ENCODE measurements at regions not wholly inside any gene's neighbourhood (a gene's known extent, or its start where the extent isn't known, plus 50 kb on each side); places are given as distances from the start of the nearest gene placed in this dataset.

DNA sequence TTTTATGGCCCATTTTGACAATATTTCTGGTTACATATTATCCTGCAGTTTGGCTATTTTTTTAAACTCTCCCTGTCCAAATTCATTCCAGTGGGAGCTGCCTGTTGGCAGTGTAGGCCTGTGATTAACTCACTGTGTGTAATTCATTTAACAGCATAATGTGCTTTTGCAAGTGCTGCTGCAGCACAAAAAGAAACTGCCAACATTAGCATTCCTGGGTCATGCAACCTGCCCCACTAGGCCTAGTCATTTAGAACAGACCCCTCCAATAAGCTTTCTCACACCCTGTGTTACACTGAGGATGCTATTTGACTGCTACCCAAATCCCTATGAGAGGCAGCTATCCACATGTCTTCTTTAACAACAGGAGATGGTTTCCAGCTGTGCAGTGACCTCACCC lies 251.2 kb upstream of the UBE2E2 start:
- H3K27ac ChIP-seq (ENCODE audit: extremely low read depth, low read depth, low read length) = no peak overlapping the region
- H3K9me3 ChIP-seq (ENCODE audit: control insufficient read depth, insufficient read depth, low read depth, low read length) = no peaks in the 10 kb centered on the region
- no peaks in the 10 kb centered on the region for H3K36me3 ChIP-seq (ENCODE audit: control insufficient read depth in 2 of 2, insufficient read depth in 1 of 2, low read length in 2 of 2)
- H3K4me1 ChIP-seq (ENCODE audit: control insufficient read depth, insufficient read depth, low read length) = no peaks in the 10 kb centered on the region
- TF ChIP-seq ZNF629 (tag by site-specific recombination; IDR thresholded peaks at IDR 0.05) (no peak), REPIN1 (tag by site-specific recombination; IDR thresholded peaks at IDR 0.05; ENCODE audit: low read depth) (no peak), MYNN (tag by site-specific recombination; IDR thresholded peaks at IDR 0.05; ENCODE audit: borderline replicate concordance) (no peak), ZIC2 (tag by site-specific recombination; IDR thresholded peaks at IDR 0.05) (0 out of 2 replicates have a peak, but pooled peaks have one; percentile 23)
- TF ChIP-seq, protein P1, sequence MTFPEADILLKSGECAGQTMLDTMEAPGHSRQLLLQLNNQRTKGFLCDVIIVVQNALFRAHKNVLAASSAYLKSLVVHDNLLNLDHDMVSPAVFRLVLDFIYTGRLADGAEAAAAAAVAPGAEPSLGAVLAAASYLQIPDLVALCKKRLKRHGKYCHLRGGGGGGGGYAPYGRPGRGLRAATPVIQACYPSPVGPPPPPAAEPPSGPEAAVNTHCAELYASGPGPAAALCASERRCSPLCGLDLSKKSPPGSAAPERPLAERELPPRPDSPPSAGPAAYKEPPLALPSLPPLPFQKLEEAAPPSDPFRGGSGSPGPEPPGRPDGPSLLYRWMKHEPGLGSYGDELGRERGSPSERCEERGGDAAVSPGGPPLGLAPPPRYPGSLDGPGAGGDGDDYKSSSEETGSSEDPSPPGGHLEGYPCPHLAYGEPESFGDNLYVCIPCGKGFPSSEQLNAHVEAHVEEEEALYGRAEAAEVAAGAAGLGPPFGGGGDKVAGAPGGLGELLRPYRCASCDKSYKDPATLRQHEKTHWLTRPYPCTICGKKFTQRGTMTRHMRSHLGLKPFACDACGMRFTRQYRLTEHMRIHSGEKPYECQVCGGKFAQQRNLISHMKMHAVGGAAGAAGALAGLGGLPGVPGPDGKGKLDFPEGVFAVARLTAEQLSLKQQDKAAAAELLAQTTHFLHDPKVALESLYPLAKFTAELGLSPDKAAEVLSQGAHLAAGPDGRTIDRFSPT (tag by site-specific recombination; IDR thresholded peaks at IDR 0.05) = no peak
- CTCF ChIA-PET = no interaction called here
- POLR2A ChIA-PET = no interaction called here
- H3K4me3 ChIP-seq (ENCODE audit: low read depth, low read length) = no peak overlapping the region

- Histone ChIP-seq H3K9me3 (ENCODE audit: control insufficient read depth, insufficient read depth, low read depth, low read length) (no peaks in the 10 kb centered on the region), H3K27ac (ENCODE audit: extremely low read depth, low read depth, low read length) (no peak overlapping the region), H3K4me3 (ENCODE audit: low read depth, low read length) (no peak overlapping the region), H3K36me3 (ENCODE audit: control insufficient read depth in 2 of 2, insufficient read depth in 1 of 2, low read length in 2 of 2) (no peaks in the 10 kb centered on the region), H3K4me1 (ENCODE audit: control insufficient read depth, insufficient read depth, low read length) (no peaks in the 10 kb centered on the region)
- POLR2A ChIA-PET = no interaction called here
- CTCF ChIA-PET = no interaction called here
- no peak for TF ChIP-seq ZNF776 (tag by site-specific recombination; IDR thresholded peaks at IDR 0.05; ENCODE audit: borderline replicate concordance)
- no peak for TF ChIP-seq ZNF335 (tag by site-specific recombination; conservative IDR thresholded peaks at IDR 0.05)
- TF ChIP-seq ZNF707 (tag by site-specific recombination; IDR thresholded peaks at IDR 0.05) = no peak
- TF ChIP-seq ZNF19 (tag by site-specific recombination; IDR thresholded peaks at IDR 0.05; ENCODE audit: low read depth) = no peak
- no peak for TF ChIP-seq ZNF280D (tag by site-specific recombination; IDR thresholded peaks at IDR 0.05)
- no peak for TF ChIP-seq ZNF433 (tag by site-specific recombination; IDR thresholded peaks at IDR 0.05; ENCODE audit: low read depth)
- TF ChIP-seq, protein P2, sequence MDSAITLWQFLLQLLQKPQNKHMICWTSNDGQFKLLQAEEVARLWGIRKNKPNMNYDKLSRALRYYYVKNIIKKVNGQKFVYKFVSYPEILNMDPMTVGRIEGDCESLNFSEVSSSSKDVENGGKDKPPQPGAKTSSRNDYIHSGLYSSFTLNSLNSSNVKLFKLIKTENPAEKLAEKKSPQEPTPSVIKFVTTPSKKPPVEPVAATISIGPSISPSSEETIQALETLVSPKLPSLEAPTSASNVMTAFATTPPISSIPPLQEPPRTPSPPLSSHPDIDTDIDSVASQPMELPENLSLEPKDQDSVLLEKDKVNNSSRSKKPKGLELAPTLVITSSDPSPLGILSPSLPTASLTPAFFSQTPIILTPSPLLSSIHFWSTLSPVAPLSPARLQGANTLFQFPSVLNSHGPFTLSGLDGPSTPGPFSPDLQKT (IDR thresholded peaks at IDR 0.05; ENCODE audit: borderline replicate concordance, low read depth, low read length) = no peak
- TF ChIP-seq BCL11B (tag by site-specific recombination; IDR thresholded peaks at IDR 0.05; ENCODE audit: low read depth) = no peak
- no peak for TF ChIP-seq SETDB1 (IDR thresholded peaks at IDR 0.05; ENCODE audit: insufficient read length, low read length)
- no peak for TF ChIP-seq ZNF311 (tag by site-specific recombination; IDR thresholded peaks at IDR 0.05; ENCODE audit: borderline replicate concordance)
- no peak for TF ChIP-seq ZNF404 (tag by site-specific recombination; IDR thresholded peaks at IDR 0.05)
- TF ChIP-seq, protein P3, sequence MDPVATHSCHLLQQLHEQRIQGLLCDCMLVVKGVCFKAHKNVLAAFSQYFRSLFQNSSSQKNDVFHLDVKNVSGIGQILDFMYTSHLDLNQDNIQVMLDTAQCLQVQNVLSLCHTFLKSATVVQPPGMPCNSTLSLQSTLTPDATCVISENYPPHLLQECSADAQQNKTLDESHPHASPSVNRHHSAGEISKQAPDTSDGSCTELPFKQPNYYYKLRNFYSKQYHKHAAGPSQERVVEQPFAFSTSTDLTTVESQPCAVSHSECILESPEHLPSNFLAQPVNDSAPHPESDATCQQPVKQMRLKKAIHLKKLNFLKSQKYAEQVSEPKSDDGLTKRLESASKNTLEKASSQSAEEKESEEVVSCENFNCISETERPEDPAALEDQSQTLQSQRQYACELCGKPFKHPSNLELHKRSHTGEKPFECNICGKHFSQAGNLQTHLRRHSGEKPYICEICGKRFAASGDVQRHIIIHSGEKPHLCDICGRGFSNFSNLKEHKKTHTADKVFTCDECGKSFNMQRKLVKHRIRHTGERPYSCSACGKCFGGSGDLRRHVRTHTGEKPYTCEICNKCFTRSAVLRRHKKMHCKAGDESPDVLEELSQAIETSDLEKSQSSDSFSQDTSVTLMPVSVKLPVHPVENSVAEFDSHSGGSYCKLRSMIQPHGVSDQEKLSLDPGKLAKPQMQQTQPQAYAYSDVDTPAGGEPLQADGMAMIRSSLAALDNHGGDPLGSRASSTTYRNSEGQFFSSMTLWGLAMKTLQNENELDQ (tag by site-specific recombination; IDR thresholded peaks at IDR 0.05; ENCODE audit: low read depth) = no peak
- no peak for TF ChIP-seq ZNF138 (tag by site-specific recombination; IDR thresholded peaks at IDR 0.05; ENCODE audit: borderline replicate concordance)
- no peak for TF ChIP-seq ZNF513 (tag by site-specific recombination; IDR thresholded peaks at IDR 0.05)
- no peak for TF ChIP-seq IKZF3 (tag by site-specific recombination; IDR thresholded peaks at IDR 0.05)
- no peak for TF ChIP-seq ZNF132 (tag by site-specific recombination; IDR thresholded peaks at IDR 0.05; ENCODE audit: borderline replicate concordance)
These were observed 250.3 kb upstream of the UBE2E2 start for GRCh38 chr3:22952860-22953259.

Measured in HEK293 (cell line).